PFSK-1 (cell line): ENCODE measurements at regions not wholly inside any gene's neighbourhood (a gene's known extent, or its start where the extent isn't known, plus 50 kb on each side); places are given as distances from the start of the nearest gene placed in this dataset.

Source experiments
- FOXP2 ChIP-seq: optimal IDR thresholded peaks from 2 replicates; pipeline ENCODE3; 2011; ENCODE audit warnings: borderline replicate concordance, control low read depth, inconsistent platforms; ENCODE audit not compliant: insufficient read depth; ENCODE audit errors: extremely low read length, extremely low read depth
- POLR2AphosphoS5 ChIP-seq: IDR thresholded peaks from 2 replicates; pipeline ENCODE4 v1.6.1; 2012; ENCODE audit warnings: low read depth, mild to moderate bottlenecking, control low read depth, low read length, moderate library complexity
- REST ChIP-seq, 2 experiments: IDR thresholded peaks; 2 replicates each; pipeline versions ENCODE4 v1.6.1 to v1.8.0; 2011 to 2012; ENCODE audit warnings: low read depth in 2 of 2, low read length in 2 of 2, control low read depth in 1 of 2, inconsistent platforms in 1 of 2, mild to moderate bottlenecking in 1 of 2, moderate library complexity in 1 of 2; ENCODE audit not compliant: insufficient read depth in 1 of 2
- SIN3A ChIP-seq: IDR thresholded peaks from 2 replicates; pipeline ENCODE4 v1.6.1; 2012; ENCODE audit warnings: mild to moderate bottlenecking, low read length, moderate library complexity, borderline replicate concordance; ENCODE audit not compliant: insufficient read depth
- TAF1 ChIP-seq: IDR thresholded peaks from 2 replicates; pipeline ENCODE4 v1.6.1; 2012; ENCODE audit warnings: low read length, control low read depth, borderline replicate concordance; ENCODE audit not compliant: insufficient read depth

GRCh38 chr3:61333192-61333961 is 82.1 kb upstream of the FHIT start:
- TF ChIP-seq TAF1 (no peak), REST (IDR thresholded peaks at IDR 0.05; ENCODE audit: insufficient read depth in 1 of 2, low read depth in 2 of 2, low read length in 2 of 2) (no peak), FOXP2 (no peak), SIN3A (no peak), POLR2AphosphoS5 (no peak)

GRCh38 chr3:61334783-61335182 is 83.5 kb upstream of the FHIT start:
- TF ChIP-seq REST (IDR thresholded peaks at IDR 0.05; ENCODE audit: insufficient read depth in 1 of 2, low read depth in 2 of 2, low read length in 2 of 2): no peak
- TF ChIP-seq TAF1: no peak
- no peak for TF ChIP-seq FOXP2
- no peak for TF ChIP-seq POLR2AphosphoS5
- no peak for TF ChIP-seq SIN3A

GRCh38 chr3:61340931-61341461 is 89.7 kb upstream of the FHIT start:
- no peak for TF ChIP-seq TAF1
- TF ChIP-seq REST (IDR thresholded peaks at IDR 0.05; ENCODE audit: insufficient read depth in 1 of 2, low read depth in 2 of 2, low read length in 2 of 2): no peak
- no peak for TF ChIP-seq POLR2AphosphoS5
- TF ChIP-seq SIN3A: no peak
- TF ChIP-seq FOXP2: no peak

DNA sequence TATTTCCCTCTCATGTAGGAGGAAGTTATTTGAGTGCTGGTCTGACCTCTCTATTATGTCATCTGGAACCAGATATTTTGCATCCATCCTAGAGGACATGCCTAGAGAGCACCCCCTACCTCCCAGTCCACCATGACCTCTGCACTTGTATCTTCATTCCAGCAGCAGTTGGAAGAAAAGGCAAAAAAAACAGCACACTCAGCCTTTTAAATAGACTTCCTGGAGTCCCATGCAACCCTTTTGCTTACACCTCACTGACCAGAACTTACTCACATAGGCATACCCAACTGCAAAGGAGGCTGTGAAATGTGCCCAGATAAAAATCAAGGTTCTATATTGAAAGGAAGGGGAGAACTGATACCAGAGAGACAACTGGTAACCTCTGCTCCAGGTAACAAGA is 92.3 kb upstream of the FHIT start:
- TF ChIP-seq REST (IDR thresholded peaks at IDR 0.05; ENCODE audit: insufficient read depth in 1 of 2, low read depth in 2 of 2, low read length in 2 of 2) (no peak), POLR2AphosphoS5 (no peak), FOXP2 (no peak), SIN3A (no peak), TAF1 (no peak)
